ENCODE measurements at regions not wholly inside any gene's neighbourhood (a gene's known extent, or its start where the extent isn't known, plus 50 kb on each side); places are given as distances from the start of the nearest gene placed in this dataset.

- TF ChIP-seq POLR2A (IDR thresholded peaks at IDR 0.05; ENCODE audit: borderline replicate concordance, extremely low read depth, insufficient read depth, insufficient read length): no peak
- TF ChIP-seq CTCF (IDR thresholded peaks at IDR 0.05 in 2 of 3, conservative IDR thresholded peaks at IDR 0.05 in 1 of 3; ENCODE audit: borderline replicate concordance in 1 of 3, insufficient read depth in 1 of 3, low read depth in 2 of 3, low read length in 2 of 3): no peak
- TF ChIP-seq SP1 (IDR thresholded peaks at IDR 0.05; ENCODE audit: low read depth): no peak
- TF ChIP-seq EZH2phosphoT487 (IDR thresholded peaks at IDR 0.05; ENCODE audit: borderline replicate concordance): no peak
- TF ChIP-seq TCF7L2 (IDR thresholded peaks at IDR 0.05; ENCODE audit: borderline replicate concordance, extremely low read depth, insufficient read depth, insufficient read length): no peak
- no peak for TF ChIP-seq MAX (IDR thresholded peaks at IDR 0.05)
- no peak for TF ChIP-seq SIN3A (IDR thresholded peaks at IDR 0.05; ENCODE audit: low read depth)
- no peak for TF ChIP-seq CEBPB (IDR thresholded peaks at IDR 0.05; ENCODE audit: low read depth)
- TF ChIP-seq ATF3 (IDR thresholded peaks at IDR 0.05): no peak
- no peak for TF ChIP-seq POLR2AphosphoS5 (IDR thresholded peaks at IDR 0.05; ENCODE audit: low read depth, low read length)
- TF ChIP-seq RAD21 (IDR thresholded peaks at IDR 0.05; ENCODE audit: low read depth): no peak
- no peak for TF ChIP-seq ZNF274 (IDR thresholded peaks at IDR 0.05; ENCODE audit: low read depth, low read length)
These were observed 317.7 kb downstream of the MAF start for GRCh38 chr16:79282806-79283205.
